Glutamatergic neuron (in vitro differentiated cells): ENCODE measurements at regions not wholly inside any gene's neighbourhood (a gene's known extent, or its start where the extent isn't known, plus 50 kb on each side); places are given as distances from the start of the nearest gene placed in this dataset.

Experiments used
- DNase-seq: peaks from one replicate; pipeline ENCODE4 v3.0.0; 2022
- H3K27ac Mint-ChIP-seq: one replicate; pipeline ENCODE4 v1.8.0; 2020; ENCODE audit warnings: mild to moderate bottlenecking, mixed read lengths, inconsistent platforms; ENCODE audit not compliant: unreplicated experiment
- H3K27me3 Mint-ChIP-seq: one replicate; pipeline ENCODE4 v1.8.0; 2020; ENCODE audit warnings: mild to moderate bottlenecking, moderate library complexity, mixed read lengths, inconsistent platforms; ENCODE audit not compliant: unreplicated experiment
- H3K36me3 Mint-ChIP-seq: one replicate; pipeline ENCODE4 v1.8.0; 2020; ENCODE audit warnings: mild to moderate bottlenecking, mixed read lengths, inconsistent platforms; ENCODE audit not compliant: unreplicated experiment
- H3K4me1 Mint-ChIP-seq: one replicate; pipeline ENCODE4 v1.8.0; 2020; ENCODE audit warnings: mild to moderate bottlenecking, low read depth, mixed read lengths, inconsistent platforms; ENCODE audit not compliant: unreplicated experiment
- H3K4me3 Mint-ChIP-seq: one replicate; pipeline ENCODE4 v1.8.0; 2020; ENCODE audit warnings: mild to moderate bottlenecking, mixed read lengths, inconsistent platforms; ENCODE audit not compliant: unreplicated experiment
- H3K9me3 Mint-ChIP-seq: one replicate; pipeline ENCODE4 v1.8.0; 2020; ENCODE audit warnings: mild to moderate bottlenecking, moderate library complexity, mixed read lengths, inconsistent platforms; ENCODE audit not compliant: unreplicated experiment
- CTCF ChIP-seq: fragments of 200-600 bp; sonication (generic); IDR thresholded peaks from one replicate; pipeline ENCODE4 v1.5.0; 2021; ENCODE audit not compliant: partially characterized antibody, unreplicated experiment

GRCh38 chr13:84684048-84684662, 801.9 kb upstream of the SLITRK1 start:
- Mint-ChIP-seq H3K9me3 (no peaks in the 10 kb centered on the region), H3K4me3 (no peak overlapping the region)
- DNase-seq: no peak

GRCh38 chr13:84683448-84683847, 801.2 kb upstream of the SLITRK1 start:
- TF ChIP-seq CTCF: no peak
- Mint-ChIP-seq H3K27ac (no peak overlapping the region), H3K27me3 (no peaks in the 10 kb centered on the region), H3K36me3 (no peaks in the 10 kb centered on the region), H3K9me3 (no peaks in the 10 kb centered on the region), H3K4me1 (no peaks in the 10 kb centered on the region), H3K4me3 (no peak overlapping the region)
- DNase-seq: no peak

More at GRCh38 chr13:84684048-84684662, 801.9 kb upstream of the SLITRK1 start:
- H3K36me3 Mint-ChIP-seq: no peaks in the 10 kb centered on the region
- no peak overlapping the region for H3K27ac Mint-ChIP-seq
- H3K4me1 Mint-ChIP-seq: no peaks in the 10 kb centered on the region
- no peak for TF ChIP-seq CTCF
- no peaks in the 10 kb centered on the region for H3K27me3 Mint-ChIP-seq

- H3K4me3 Mint-ChIP-seq: no peak overlapping the region
- TF ChIP-seq CTCF: no peak
- no peaks in the 10 kb centered on the region for H3K27me3 Mint-ChIP-seq
- H3K9me3 Mint-ChIP-seq: no peaks in the 10 kb centered on the region
- H3K36me3 Mint-ChIP-seq: no peaks in the 10 kb centered on the region
- H3K27ac Mint-ChIP-seq: no peak overlapping the region
- DNase-seq: no peak
- no peaks in the 10 kb centered on the region for H3K4me1 Mint-ChIP-seq
Measured at GRCh38 chr13:84677836-84678235, 795.6 kb upstream of the SLITRK1 start.

- Mint-ChIP-seq H3K27ac (no peak overlapping the region), H3K36me3 (no peaks in the 10 kb centered on the region), H3K9me3 (no peaks in the 10 kb centered on the region), H3K4me1 (no peaks in the 10 kb centered on the region), H3K27me3 (no peaks in the 10 kb centered on the region), H3K4me3 (no peak overlapping the region)
- no peak for DNase-seq
- TF ChIP-seq CTCF: no peak
Measured at GRCh38 chr13:84672616-84673015, 790.3 kb upstream of the SLITRK1 start.

GRCh38 chr13:84670245-84670644, 788.0 kb upstream of the SLITRK1 start:
- no peaks in the 10 kb centered on the region for H3K27me3 Mint-ChIP-seq
- no peak overlapping the region for H3K4me3 Mint-ChIP-seq
- no peaks in the 10 kb centered on the region for H3K36me3 Mint-ChIP-seq
- H3K27ac Mint-ChIP-seq: no peak overlapping the region
- no peaks in the 10 kb centered on the region for H3K9me3 Mint-ChIP-seq
- no peaks in the 10 kb centered on the region for H3K4me1 Mint-ChIP-seq
- TF ChIP-seq CTCF: no peak
- no peak for DNase-seq
